ENCODE measurements at regions not wholly inside any gene's neighbourhood (a gene's known extent, or its start where the extent isn't known, plus 50 kb on each side); places are given as distances from the start of the nearest gene placed in this dataset.

DNA sequence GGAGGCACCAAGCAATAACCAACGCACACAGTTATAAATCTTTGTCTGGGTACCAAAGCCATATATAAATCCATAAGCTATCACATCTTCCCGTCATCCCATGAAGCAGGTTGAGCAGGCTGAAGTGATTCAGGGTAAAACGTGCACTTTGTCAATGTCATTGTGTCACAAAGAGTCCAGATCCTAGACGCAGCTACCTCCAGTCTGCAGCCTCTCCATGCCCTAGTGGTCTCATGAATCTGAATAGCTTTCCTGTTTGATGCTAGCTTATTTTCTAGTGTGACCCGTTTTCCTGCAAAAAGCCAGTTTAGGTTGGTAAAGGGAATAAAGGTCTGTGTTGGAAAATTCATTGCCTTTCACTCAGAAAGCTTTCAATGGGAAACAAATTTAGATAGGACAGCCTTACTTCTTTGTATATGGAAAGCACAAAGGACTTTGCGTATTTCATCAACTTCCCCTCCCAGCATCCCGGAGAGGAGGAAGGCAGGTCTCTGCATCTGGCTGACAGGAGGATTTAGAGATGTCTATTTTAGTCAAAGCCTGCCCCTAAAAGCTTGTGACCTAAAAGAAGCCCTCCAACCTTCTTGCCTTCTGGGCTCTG is 222.3 kb upstream of the ARL4C start:
- no peak for DNase-seq
- Histone ChIP-seq H3K27me3 (ENCODE audit: low read length) (no peaks in the 10 kb centered on the region), H3K9ac (ENCODE audit: low read length) (no peak overlapping the region), H3K36me3 (ENCODE audit: low read depth, low read length) (no peaks in the 10 kb centered on the region), H3F3A (ENCODE audit: low read length, unreplicated experiment) (no peaks in the 10 kb centered on the region), H3K4me1 (ENCODE audit: insufficient read depth, low read length) (no peaks in the 10 kb centered on the region), H3K4me2 (ENCODE audit: low read length) (no peak overlapping the region), H4K20me1 (ENCODE audit: low read length) (no peaks in the 10 kb centered on the region), H3K27ac (ENCODE audit: low read length) (no peak overlapping the region), H3K9me3 (ENCODE audit: low read length) (no peaks in the 10 kb centered on the region), H3K79me2 (ENCODE audit: low read length) (no peaks in the 10 kb centered on the region), H2AFZ (ENCODE audit: low read length) (no peak overlapping the region), H3K4me3 (ENCODE audit: low read length) (no peak overlapping the region), H3K9me2 (replicated peaks; ENCODE audit: low read length) (no peaks in the 10 kb centered on the region)
- no peak for ATAC-seq
- CTCF ChIA-PET: no interaction called here
- intact Hi-C loops (cut with micrococcal nuclease): no loop called here
- BruUV-seq (replicated peaks): no TSS peak
- POLR2A ChIA-PET (ENCODE audit: unreplicated experiment): no interaction called here
- TF ChIP-seq EZH2 (IDR thresholded peaks at IDR 0.05; ENCODE audit: low read length, unreplicated experiment) (no peak), EZH2phosphoT487 (IDR thresholded peaks at IDR 0.05; ENCODE audit: borderline replicate concordance, low read length) (no peak)
- TF ChIP-seq, protein P1, sequence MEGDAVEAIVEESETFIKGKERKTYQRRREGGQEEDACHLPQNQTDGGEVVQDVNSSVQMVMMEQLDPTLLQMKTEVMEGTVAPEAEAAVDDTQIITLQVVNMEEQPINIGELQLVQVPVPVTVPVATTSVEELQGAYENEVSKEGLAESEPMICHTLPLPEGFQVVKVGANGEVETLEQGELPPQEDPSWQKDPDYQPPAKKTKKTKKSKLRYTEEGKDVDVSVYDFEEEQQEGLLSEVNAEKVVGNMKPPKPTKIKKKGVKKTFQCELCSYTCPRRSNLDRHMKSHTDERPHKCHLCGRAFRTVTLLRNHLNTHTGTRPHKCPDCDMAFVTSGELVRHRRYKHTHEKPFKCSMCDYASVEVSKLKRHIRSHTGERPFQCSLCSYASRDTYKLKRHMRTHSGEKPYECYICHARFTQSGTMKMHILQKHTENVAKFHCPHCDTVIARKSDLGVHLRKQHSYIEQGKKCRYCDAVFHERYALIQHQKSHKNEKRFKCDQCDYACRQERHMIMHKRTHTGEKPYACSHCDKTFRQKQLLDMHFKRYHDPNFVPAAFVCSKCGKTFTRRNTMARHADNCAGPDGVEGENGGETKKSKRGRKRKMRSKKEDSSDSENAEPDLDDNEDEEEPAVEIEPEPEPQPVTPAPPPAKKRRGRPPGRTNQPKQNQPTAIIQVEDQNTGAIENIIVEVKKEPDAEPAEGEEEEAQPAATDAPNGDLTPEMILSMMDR (conservative IDR thresholded peaks at IDR 0.05; ENCODE audit: low read depth, low read length): no peak

DNA sequence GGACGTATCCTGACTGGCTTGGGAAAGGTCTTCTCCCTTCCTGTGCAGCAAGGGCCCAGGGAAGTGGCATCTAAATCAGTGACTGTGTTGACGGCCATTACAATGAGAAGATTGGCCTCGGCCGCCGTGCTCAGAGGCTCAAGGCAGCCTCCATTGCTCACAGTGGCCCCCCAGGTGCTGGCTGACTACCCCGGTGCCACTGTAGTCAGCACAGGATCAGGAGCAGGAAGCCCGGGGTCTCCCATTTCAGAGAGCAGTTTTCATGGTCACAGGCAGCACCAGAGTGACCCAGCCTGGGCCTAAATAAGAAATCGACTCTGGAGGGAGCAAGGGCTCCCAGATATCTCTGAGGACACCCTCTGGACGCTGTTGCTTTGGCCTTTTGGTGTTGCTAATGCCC is 219.4 kb upstream of the ARL4C start:
- Histone ChIP-seq H3K9me3 (ENCODE audit: low read length) (no peaks in the 10 kb centered on the region), H3K27me3 (ENCODE audit: low read length) (no peaks in the 10 kb centered on the region), H3F3A (ENCODE audit: low read length, unreplicated experiment) (no peaks in the 10 kb centered on the region), H3K27ac (ENCODE audit: low read length) (no peak overlapping the region), H3K9me2 (replicated peaks; ENCODE audit: low read length) (no peaks in the 10 kb centered on the region), H3K4me3 (ENCODE audit: low read length) (no peak overlapping the region), H3K4me1 (ENCODE audit: insufficient read depth, low read length) (no peaks in the 10 kb centered on the region), H2AFZ (ENCODE audit: low read length) (no peak overlapping the region), H3K9ac (ENCODE audit: low read length) (no peak overlapping the region), H3K36me3 (ENCODE audit: low read depth, low read length) (no peaks in the 10 kb centered on the region), H4K20me1 (ENCODE audit: low read length) (no peaks in the 10 kb centered on the region), H3K79me2 (ENCODE audit: low read length) (no peaks in the 10 kb centered on the region), H3K4me2 (ENCODE audit: low read length) (no peak overlapping the region)
- ATAC-seq (no peak), DNase-seq (no peak)
- ChIA-PET POLR2A (ENCODE audit: unreplicated experiment) (no interaction called here), CTCF (no interaction called here)
- intact Hi-C loops (cut with micrococcal nuclease): no loop called here
- TF ChIP-seq EZH2phosphoT487 (IDR thresholded peaks at IDR 0.05; ENCODE audit: borderline replicate concordance, low read length) (no peak), EZH2 (IDR thresholded peaks at IDR 0.05; ENCODE audit: low read length, unreplicated experiment) (no peak)
- TF ChIP-seq, protein P1 (conservative IDR thresholded peaks at IDR 0.05; ENCODE audit: low read depth, low read length): no peak
- BruUV-seq (replicated peaks): no TSS peak

DNA sequence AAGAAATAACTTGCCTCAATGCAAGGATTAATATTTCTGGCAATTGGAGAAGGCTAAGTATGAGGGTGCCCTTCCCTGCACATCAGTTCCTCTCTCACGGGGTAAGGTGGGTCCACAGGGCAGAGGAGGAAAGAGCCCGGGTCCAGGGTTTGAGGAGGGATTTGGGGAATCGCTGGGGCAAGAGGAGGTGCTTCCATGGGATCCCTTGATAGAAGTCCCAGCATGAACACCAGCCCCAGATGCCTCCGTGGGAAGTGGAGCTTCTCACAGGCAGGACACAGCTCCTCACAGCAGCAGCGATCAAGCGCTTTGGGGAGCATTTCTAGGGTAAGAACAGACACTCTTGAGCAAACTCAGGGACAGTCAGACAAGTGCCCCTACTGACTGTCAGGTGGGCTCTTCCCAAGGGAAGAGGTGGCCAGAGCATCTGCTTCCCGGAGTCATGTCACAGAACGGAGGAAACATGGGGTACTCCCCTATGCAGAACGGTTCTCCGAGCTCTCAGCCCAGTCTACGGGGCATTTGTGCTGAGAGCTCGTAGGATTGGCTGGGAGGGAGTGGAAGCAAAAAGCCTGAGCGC is 218.9 kb upstream of the ARL4C start:
- H4K20me1 ChIP-seq (ENCODE audit: low read length): no peaks in the 10 kb centered on the region
- H3K9me2 ChIP-seq (replicated peaks; ENCODE audit: low read length): no peaks in the 10 kb centered on the region
- DNase-seq: no peak
- POLR2A ChIA-PET (ENCODE audit: unreplicated experiment): no interaction called here
- CTCF ChIA-PET: no interaction called here
- no peak overlapping the region for H3K27ac ChIP-seq (ENCODE audit: low read length)
- TF ChIP-seq EZH2phosphoT487 (IDR thresholded peaks at IDR 0.05; ENCODE audit: borderline replicate concordance, low read length): no peak
- TF ChIP-seq EZH2 (IDR thresholded peaks at IDR 0.05; ENCODE audit: low read length, unreplicated experiment): no peak
- TF ChIP-seq, protein P1 (conservative IDR thresholded peaks at IDR 0.05; ENCODE audit: low read depth, low read length): no peak
- H2AFZ ChIP-seq (ENCODE audit: low read length): no peak overlapping the region
- H3K9me3 ChIP-seq (ENCODE audit: low read length): no peaks in the 10 kb centered on the region
- H3F3A ChIP-seq (ENCODE audit: low read length, unreplicated experiment): no peaks in the 10 kb centered on the region
- H3K79me2 ChIP-seq (ENCODE audit: low read length): no peaks in the 10 kb centered on the region
- BruUV-seq (replicated peaks): no TSS peak
- no peaks in the 10 kb centered on the region for H3K27me3 ChIP-seq (ENCODE audit: low read length)
- ATAC-seq: no peak
- H3K4me3 ChIP-seq (ENCODE audit: low read length): no peak overlapping the region
- intact Hi-C loops (cut with micrococcal nuclease): no loop called here
- H3K36me3 ChIP-seq (ENCODE audit: low read depth, low read length): no peaks in the 10 kb centered on the region
- H3K9ac ChIP-seq (ENCODE audit: low read length): no peak overlapping the region
- no peaks in the 10 kb centered on the region for H3K4me1 ChIP-seq (ENCODE audit: insufficient read depth, low read length)
- no peak overlapping the region for H3K4me2 ChIP-seq (ENCODE audit: low read length)
